ENCODE measurements at regions not wholly inside any gene's neighbourhood (a gene's known extent, or its start where the extent isn't known, plus 50 kb on each side); places are given as distances from the start of the nearest gene placed in this dataset.

DNA sequence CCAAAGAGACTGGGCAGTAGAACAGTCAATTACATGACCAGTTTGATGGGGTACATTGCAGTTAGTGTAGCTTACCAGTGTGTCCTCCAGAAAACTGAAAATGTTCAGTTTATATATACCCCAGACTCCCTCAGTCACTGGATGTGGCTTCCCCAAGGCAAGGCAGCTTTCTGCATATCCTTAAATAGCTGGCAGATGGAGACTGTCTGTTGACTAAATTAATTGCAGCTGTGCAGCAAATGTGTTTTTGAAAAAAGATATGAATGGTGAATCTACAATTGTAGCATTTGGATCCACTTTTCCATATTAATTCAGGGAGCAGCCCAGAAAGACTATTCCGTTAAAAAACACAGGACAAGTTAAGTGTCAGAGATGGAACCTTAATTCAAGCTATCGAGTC, 565.1 kb upstream of the CCDC179 start:
- TF ChIP-seq, protein P1, sequence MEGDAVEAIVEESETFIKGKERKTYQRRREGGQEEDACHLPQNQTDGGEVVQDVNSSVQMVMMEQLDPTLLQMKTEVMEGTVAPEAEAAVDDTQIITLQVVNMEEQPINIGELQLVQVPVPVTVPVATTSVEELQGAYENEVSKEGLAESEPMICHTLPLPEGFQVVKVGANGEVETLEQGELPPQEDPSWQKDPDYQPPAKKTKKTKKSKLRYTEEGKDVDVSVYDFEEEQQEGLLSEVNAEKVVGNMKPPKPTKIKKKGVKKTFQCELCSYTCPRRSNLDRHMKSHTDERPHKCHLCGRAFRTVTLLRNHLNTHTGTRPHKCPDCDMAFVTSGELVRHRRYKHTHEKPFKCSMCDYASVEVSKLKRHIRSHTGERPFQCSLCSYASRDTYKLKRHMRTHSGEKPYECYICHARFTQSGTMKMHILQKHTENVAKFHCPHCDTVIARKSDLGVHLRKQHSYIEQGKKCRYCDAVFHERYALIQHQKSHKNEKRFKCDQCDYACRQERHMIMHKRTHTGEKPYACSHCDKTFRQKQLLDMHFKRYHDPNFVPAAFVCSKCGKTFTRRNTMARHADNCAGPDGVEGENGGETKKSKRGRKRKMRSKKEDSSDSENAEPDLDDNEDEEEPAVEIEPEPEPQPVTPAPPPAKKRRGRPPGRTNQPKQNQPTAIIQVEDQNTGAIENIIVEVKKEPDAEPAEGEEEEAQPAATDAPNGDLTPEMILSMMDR (IDR thresholded peaks at IDR 0.05) = no peak
- TF ChIP-seq POLR2A (IDR thresholded peaks at IDR 0.05) = no peak
